ENCODE measurements at regions not wholly inside any gene's neighbourhood (a gene's known extent, or its start where the extent isn't known, plus 50 kb on each side); places are given as distances from the start of the nearest gene placed in this dataset.

DNA sequence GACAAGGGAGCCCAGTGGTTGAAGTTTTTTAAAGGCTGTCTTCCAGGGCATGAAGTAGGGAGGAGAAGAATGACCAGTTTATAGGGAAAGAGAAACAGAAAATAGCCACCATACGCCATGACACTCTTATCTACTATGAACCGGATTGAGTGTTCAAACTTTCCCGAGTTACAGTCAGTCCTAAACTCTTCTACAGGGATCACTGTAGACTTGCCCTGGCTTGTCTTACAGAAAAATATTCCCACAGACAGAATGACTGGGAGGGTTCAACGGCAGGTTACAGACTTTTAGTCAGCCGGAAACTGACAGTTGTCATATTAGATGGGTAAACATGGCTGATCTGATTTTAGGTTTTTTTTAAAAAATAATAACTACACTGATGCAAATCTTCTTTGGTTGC is 662.5 kb upstream of the SOX9 start:
- TF ChIP-seq EP300 (IDR thresholded peaks at IDR 0.05) = no peak
- TF ChIP-seq HOXA7 (CRISPR knock-in tag; IDR thresholded peaks at IDR 0.05) = no peak
- TF ChIP-seq, protein P1, sequence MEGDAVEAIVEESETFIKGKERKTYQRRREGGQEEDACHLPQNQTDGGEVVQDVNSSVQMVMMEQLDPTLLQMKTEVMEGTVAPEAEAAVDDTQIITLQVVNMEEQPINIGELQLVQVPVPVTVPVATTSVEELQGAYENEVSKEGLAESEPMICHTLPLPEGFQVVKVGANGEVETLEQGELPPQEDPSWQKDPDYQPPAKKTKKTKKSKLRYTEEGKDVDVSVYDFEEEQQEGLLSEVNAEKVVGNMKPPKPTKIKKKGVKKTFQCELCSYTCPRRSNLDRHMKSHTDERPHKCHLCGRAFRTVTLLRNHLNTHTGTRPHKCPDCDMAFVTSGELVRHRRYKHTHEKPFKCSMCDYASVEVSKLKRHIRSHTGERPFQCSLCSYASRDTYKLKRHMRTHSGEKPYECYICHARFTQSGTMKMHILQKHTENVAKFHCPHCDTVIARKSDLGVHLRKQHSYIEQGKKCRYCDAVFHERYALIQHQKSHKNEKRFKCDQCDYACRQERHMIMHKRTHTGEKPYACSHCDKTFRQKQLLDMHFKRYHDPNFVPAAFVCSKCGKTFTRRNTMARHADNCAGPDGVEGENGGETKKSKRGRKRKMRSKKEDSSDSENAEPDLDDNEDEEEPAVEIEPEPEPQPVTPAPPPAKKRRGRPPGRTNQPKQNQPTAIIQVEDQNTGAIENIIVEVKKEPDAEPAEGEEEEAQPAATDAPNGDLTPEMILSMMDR (IDR thresholded peaks at IDR 0.05) = no peak
